ENCODE measurements at regions not wholly inside any gene's neighbourhood (a gene's known extent, or its start where the extent isn't known, plus 50 kb on each side); places are given as distances from the start of the nearest gene placed in this dataset.

- DNase-seq: no peak
These were observed 920.1 kb downstream of the BRD1 start for GRCh38 chr22:48907591-48907990.

- DNase-seq: no peak
These were observed 921.3 kb downstream of the BRD1 start for GRCh38 chr22:48906216-48906835.

GRCh38 chr22:48905206-48905975 is 922.3 kb downstream of the BRD1 start:
- DNase-seq: no peak

- DNase-seq: no peak
These were observed 924.6 kb downstream of the BRD1 start for GRCh38 chr22:48902983-48903650.

GRCh38 chr22:48902001-48902869 is 925.4 kb downstream of the BRD1 start:
- DNase-seq: no peak

GRCh38 chr22:48901324-48901723 is 926.3 kb downstream of the BRD1 start:
- no peak for DNase-seq

- no peak for DNase-seq
These were observed 927.0 kb downstream of the BRD1 start for GRCh38 chr22:48900626-48901025.

- no peak for DNase-seq
These were observed 927.4 kb downstream of the BRD1 start for GRCh38 chr22:48900327-48900597.

- DNase-seq: no peak
These were observed 927.9 kb downstream of the BRD1 start for GRCh38 chr22:48899523-48900326.

GRCh38 chr22:48898524-48899250 is 929.0 kb downstream of the BRD1 start:
- no peak for DNase-seq

GRCh38 chr22:48897645-48898370 is 929.9 kb downstream of the BRD1 start:
- no peak for DNase-seq

- no peak for DNase-seq
These were observed 930.7 kb downstream of the BRD1 start for GRCh38 chr22:48896766-48897644.

GRCh38 chr22:48895831-48896765 is 931.6 kb downstream of the BRD1 start:
- no peak for DNase-seq

GRCh38 chr22:48895336-48895735 is 932.3 kb downstream of the BRD1 start:
- DNase-seq: no peak

GRCh38 chr22:48894804-48895250 is 932.8 kb downstream of the BRD1 start:
- DNase-seq: no peak

GRCh38 chr22:48894064-48894671 is 933.5 kb downstream of the BRD1 start:
- no peak for DNase-seq

GRCh38 chr22:48893288-48894063 is 934.2 kb downstream of the BRD1 start:
- DNase-seq: no peak

All from amniotic stem cell (primary cell).